SK-N-SH (cell line): ENCODE measurements at regions not wholly inside any gene's neighbourhood (a gene's known extent, or its start where the extent isn't known, plus 50 kb on each side); places are given as distances from the start of the nearest gene placed in this dataset.

Source experiments
- CHD2 ChIP-seq: fragments of 150-350 bp; IDR thresholded peaks from 2 replicates; pipeline ENCODE4 v1.6.1; 2018; ENCODE audit warnings: low read length; ENCODE audit not compliant: partially characterized antibody
- CTCF ChIP-seq: fragments of 200-600 bp; sonication (generic); IDR thresholded peaks from 2 replicates; pipeline ENCODE4 v1.6.1; 2017; ENCODE audit warnings: antibody characterized with exemption, mild to moderate bottlenecking, moderate library complexity
- EZH2phosphoT487 ChIP-seq: fragments of 200-600 bp; sonication (generic); IDR thresholded peaks from 2 replicates; pipeline ENCODE4 v1.6.1; 2017; ENCODE audit warnings: low read depth, mixed run types, mild to moderate bottlenecking, antibody characterized with exemption, moderate library complexity, borderline replicate concordance
- JUND ChIP-seq: IDR thresholded peaks from 2 replicates; pipeline ENCODE4 v1.4.0; 2012
- MXI1 ChIP-seq: IDR thresholded peaks from 2 replicates; pipeline ENCODE4 v1.6.1; 2012; ENCODE audit warnings: mild to moderate bottlenecking, low read depth, low read length, improper control_type of control experiment
- POLR2AphosphoS5 ChIP-seq: IDR thresholded peaks from 2 replicates; pipeline ENCODE4 v1.6.1; 2012; ENCODE audit warnings: low read depth, low read length
- SIN3A ChIP-seq: IDR thresholded peaks from 2 replicates; pipeline ENCODE4 v1.6.1; 2012; ENCODE audit warnings: low read depth, mild to moderate bottlenecking, low read length, moderate library complexity, borderline replicate concordance

GRCh38 chr4:134529629-134530028 lies 328.0 kb upstream of the PABPC4L start:
- TF ChIP-seq CTCF (no peak), MXI1 (no peak), SIN3A (no peak), CHD2 (no peak), JUND (no peak), EZH2phosphoT487 (no peak), POLR2AphosphoS5 (no peak)
